HAP-1 (cell line): ENCODE measurements at regions not wholly inside any gene's neighbourhood (a gene's known extent, or its start where the extent isn't known, plus 50 kb on each side); places are given as distances from the start of the nearest gene placed in this dataset.
A peak's percentile ranks its signal among the peaks of the same experiment; 100 is the strongest.

Source experiments
- DNase-seq, 2 experiments: peaks; one replicate each; pipeline ENCODE4 v3.0.0-alpha.2; 2016 to 2020; ENCODE audit warnings: low spot score in 2 of 2
- H3K27me3 ChIP-seq: fragments of 250-450 bp; sonication (Bioruptor Pico); 2 replicates; pipeline ENCODE4 v1.5.1; 2020; ENCODE audit warnings: low read depth, mild to moderate bottlenecking, moderate library complexity
- H3K36me3 ChIP-seq: fragments of 250-450 bp; sonication (Bioruptor Pico); replicated peaks from 2 replicates; pipeline ENCODE4 v1.5.1; 2020; ENCODE audit warnings: mild to moderate bottlenecking
- H3K4me1 ChIP-seq: fragments of 250-450 bp; sonication (Bioruptor Pico); 2 replicates; pipeline ENCODE4 v1.5.1; 2020; ENCODE audit warnings: mild to moderate bottlenecking
- H3K4me3 ChIP-seq: fragments of 250-450 bp; sonication (Bioruptor Pico); 2 replicates; pipeline ENCODE4 v1.5.1; 2020; ENCODE audit warnings: mild to moderate bottlenecking, moderate library complexity
- H3K9me3 ChIP-seq: fragments of 250-450 bp; sonication (Bioruptor Pico); 2 replicates; pipeline ENCODE4 v1.5.1; 2020; ENCODE audit warnings: mild to moderate bottlenecking, moderate library complexity
- in situ Hi-C: fragments of 300-500 bp; cut with MboI; formaldehyde crosslinking; loops from 3 replicates; pipeline ENCODE4 v1.14.3; 2020; ENCODE audit warnings: low sequenced_read_pairs, inconsistent platforms, mixed read lengths

- no peak for DNase-seq
- in situ Hi-C loops = no loop called here
- H3K27me3 ChIP-seq = no peaks in the 10 kb centered on the region
- no peaks in the 10 kb centered on the region for H3K36me3 ChIP-seq
- H3K4me1 ChIP-seq = no peaks in the 10 kb centered on the region
- no peak overlapping the region for H3K4me3 ChIP-seq
- H3K9me3 ChIP-seq = no peaks in the 10 kb centered on the region
Observed at GRCh38 chr3:124229420-124229819, 237.5 kb upstream of the ROPN1 start.

- H3K9me3 ChIP-seq = no peaks in the 10 kb centered on the region
- no peak overlapping the region for H3K4me3 ChIP-seq
- no peak for DNase-seq
- H3K4me1 ChIP-seq = no peaks in the 10 kb centered on the region
- in situ Hi-C loops = no loop called here
- no peaks in the 10 kb centered on the region for H3K27me3 ChIP-seq
- no peaks in the 10 kb centered on the region for H3K36me3 ChIP-seq
Observed at GRCh38 chr3:124229836-124230235, 237.9 kb upstream of the ROPN1 start.

GRCh38 chr3:124230432-124230831 lies 238.5 kb upstream of the ROPN1 start:
- Histone ChIP-seq H3K9me3 (no peaks in the 10 kb centered on the region), H3K27me3 (no peaks in the 10 kb centered on the region), H3K36me3 (no peaks in the 10 kb centered on the region), H3K4me3 (no peak overlapping the region), H3K4me1 (no peaks in the 10 kb centered on the region)
- in situ Hi-C loops = no loop called here
- no peak for DNase-seq

- no peaks in the 10 kb centered on the region for H3K4me1 ChIP-seq
- H3K36me3 ChIP-seq = no peaks in the 10 kb centered on the region
- H3K27me3 ChIP-seq = no peaks in the 10 kb centered on the region
- in situ Hi-C loops = no loop called here
- H3K4me3 ChIP-seq = no peak overlapping the region
- no peak for DNase-seq
- no peaks in the 10 kb centered on the region for H3K9me3 ChIP-seq
Observed at GRCh38 chr3:124230998-124231397, 239.1 kb upstream of the ROPN1 start.

- H3K27me3 ChIP-seq = no peaks in the 10 kb centered on the region
- in situ Hi-C loops = no loop called here
- no peaks in the 10 kb centered on the region for H3K36me3 ChIP-seq
- no peak for DNase-seq
- H3K4me1 ChIP-seq = no peaks in the 10 kb centered on the region
- no peaks in the 10 kb centered on the region for H3K9me3 ChIP-seq
- H3K4me3 ChIP-seq = no peak overlapping the region
Observed at GRCh38 chr3:124234852-124235252, 242.9 kb upstream of the ROPN1 start.

- DNase-seq = no peak
- Histone ChIP-seq H3K27me3 (no peaks in the 10 kb centered on the region), H3K4me3 (no peak overlapping the region), H3K36me3 (no peaks in the 10 kb centered on the region), H3K4me1 (no peaks in the 10 kb centered on the region), H3K9me3 (no peaks in the 10 kb centered on the region)
- in situ Hi-C loops = no loop called here
Observed at GRCh38 chr3:124235446-124235845, 243.5 kb upstream of the ROPN1 start.

- in situ Hi-C loops = no loop called here
- Histone ChIP-seq H3K4me1 (no peaks in the 10 kb centered on the region), H3K27me3 (no peaks in the 10 kb centered on the region), H3K9me3 (no peaks in the 10 kb centered on the region), H3K36me3 (no peaks in the 10 kb centered on the region), H3K4me3 (no peak overlapping the region)
- peak in 1 of 2 experiments; percentile 2 for DNase-seq
Observed at GRCh38 chr3:124243177-124243859, 251.4 kb upstream of the ROPN1 start.

- in situ Hi-C loops = no loop called here
- H3K4me3 ChIP-seq = no peak overlapping the region
- no peaks in the 10 kb centered on the region for H3K27me3 ChIP-seq
- no peak for DNase-seq
- H3K36me3 ChIP-seq = no peaks in the 10 kb centered on the region
- no peaks in the 10 kb centered on the region for H3K4me1 ChIP-seq
- no peaks in the 10 kb centered on the region for H3K9me3 ChIP-seq
Observed at GRCh38 chr3:124246376-124246775, 254.5 kb upstream of the ROPN1 start.

- Histone ChIP-seq H3K9me3 (no peaks in the 10 kb centered on the region), H3K36me3 (no peaks in the 10 kb centered on the region), H3K4me3 (no peak overlapping the region), H3K27me3 (no peaks in the 10 kb centered on the region), H3K4me1 (no peaks in the 10 kb centered on the region)
- in situ Hi-C loops = no loop called here
- peak; percentile 7 to 37 for DNase-seq
Observed at GRCh38 chr3:124246949-124247348, 255.0 kb upstream of the ROPN1 start.

GRCh38 chr3:124248471-124249028 lies 256.6 kb upstream of the ROPN1 start:
- Histone ChIP-seq H3K4me3 (no peak overlapping the region), H3K9me3 (no peaks in the 10 kb centered on the region), H3K27me3 (no peaks in the 10 kb centered on the region), H3K36me3 (no peaks in the 10 kb centered on the region), H3K4me1 (no peaks in the 10 kb centered on the region)
- DNase-seq = no peak
- in situ Hi-C loops = no loop called here

- Histone ChIP-seq H3K9me3 (no peaks in the 10 kb centered on the region), H3K27me3 (no peaks in the 10 kb centered on the region), H3K4me1 (no peaks in the 10 kb centered on the region), H3K36me3 (no peaks in the 10 kb centered on the region), H3K4me3 (no peak overlapping the region)
- in situ Hi-C loops = no loop called here
- DNase-seq = no peak
Observed at GRCh38 chr3:124249038-124249437, 257.1 kb upstream of the ROPN1 start.

- no peak for DNase-seq
- in situ Hi-C loops = no loop called here
- H3K27me3 ChIP-seq = no peaks in the 10 kb centered on the region
Observed at GRCh38 chr3:124250053-124250452, 258.1 kb upstream of the ROPN1 start.

GRCh38 chr3:124256156-124256555 lies 264.2 kb upstream of the ROPN1 start:
- Histone ChIP-seq H3K9me3 (no peaks in the 10 kb centered on the region), H3K4me3 (no peak overlapping the region), H3K27me3 (no peaks in the 10 kb centered on the region), H3K36me3 (no peaks in the 10 kb centered on the region), H3K4me1 (no peaks in the 10 kb centered on the region)
- in situ Hi-C loops = no loop called here
- DNase-seq = no peak

More at GRCh38 chr3:124250053-124250452, 258.1 kb upstream of the ROPN1 start:
- no peak overlapping the region for H3K4me3 ChIP-seq
- no peaks in the 10 kb centered on the region for H3K9me3 ChIP-seq
- no peaks in the 10 kb centered on the region for H3K4me1 ChIP-seq
- H3K36me3 ChIP-seq = no peaks in the 10 kb centered on the region

- Histone ChIP-seq H3K4me1 (no peaks in the 10 kb centered on the region), H3K27me3 (no peaks in the 10 kb centered on the region), H3K4me3 (no peak overlapping the region), H3K9me3 (no peaks in the 10 kb centered on the region), H3K36me3 (no peaks in the 10 kb centered on the region)
- in situ Hi-C loops = no loop called here
- no peak for DNase-seq
Observed at GRCh38 chr3:124256599-124256998, 264.7 kb upstream of the ROPN1 start.
